Stomach smooth muscle (tissue), 2 donors: ENCODE measurements at regions not wholly inside any gene's neighbourhood (a gene's known extent, or its start where the extent isn't known, plus 50 kb on each side); places are given as distances from the start of the nearest gene placed in this dataset.

Source experiments
- H3K27ac ChIP-seq: one replicate; pipeline ENCODE4 v1.7.0; 2013; ENCODE audit warnings: mild to moderate bottlenecking, low read length, inconsistent platforms
- H3K27me3 ChIP-seq, 2 donors: one replicate each; pipeline ENCODE4 v1.7.0; 2013; ENCODE audit warnings: low read length in 2 of 2; ENCODE audit not compliant: insufficient read depth in 2 of 2, control insufficient read depth in 1 of 2
- H3K36me3 ChIP-seq, 2 donors: one replicate each; pipeline ENCODE4 v1.7.0; 2013; ENCODE audit warnings: low read length in 2 of 2; ENCODE audit not compliant: control insufficient read depth in 2 of 2, insufficient read depth in 2 of 2
- H3K4me1 ChIP-seq: one replicate; pipeline ENCODE4 v1.7.0; 2013; ENCODE audit warnings: low read length; ENCODE audit not compliant: control insufficient read depth, insufficient read depth
- H3K4me3 ChIP-seq, 2 donors: one replicate each; pipeline ENCODE4 v1.7.0; 2013; ENCODE audit warnings: low read length in 2 of 2
- H3K9ac ChIP-seq, 2 donors: one replicate each; pipeline ENCODE4 v1.7.0; 2013; ENCODE audit warnings: low read length in 2 of 2, mild to moderate bottlenecking in 1 of 2
- H3K9me3 ChIP-seq, 2 donors: one replicate each; pipeline ENCODE4 v1.7.0; 2013; ENCODE audit warnings: low read length in 2 of 2; ENCODE audit not compliant: control insufficient read depth in 2 of 2
- donor health status: healthy.
- donor health status: Pancreatic carcinoma.

DNA sequence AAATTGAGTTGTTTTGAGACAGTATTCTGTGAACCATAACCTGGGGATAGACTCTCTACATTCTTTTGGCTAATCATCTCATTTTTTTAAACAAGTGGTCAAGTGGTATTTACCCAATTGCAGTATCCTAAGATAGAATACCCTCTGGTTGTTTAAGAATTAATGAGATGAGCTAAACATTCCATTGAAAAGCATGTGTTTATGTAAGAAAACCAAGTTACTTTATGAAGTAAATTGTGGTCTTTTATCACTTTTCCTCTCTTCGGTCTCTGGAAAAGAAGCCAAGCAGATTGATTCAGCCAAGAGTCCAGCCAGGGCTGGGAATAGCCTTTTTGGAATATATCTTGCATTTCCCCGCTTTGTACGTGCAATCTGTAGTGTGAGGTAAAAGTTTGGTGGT lies 185.7 kb upstream of the TOPAZ1 start:
- H3K27me3 ChIP-seq: peaks cover 24 to 30% of the 10 kb centered on the region in 2 donors
- H3K27ac ChIP-seq: no peak overlapping the region
- H3K9me3 ChIP-seq: peaks cover 0 to 2% of the 10 kb centered on the region in 2 donors
- no peaks in the 10 kb centered on the region for H3K36me3 ChIP-seq
- H3K9ac ChIP-seq: no peak overlapping the region
- H3K4me1 ChIP-seq: no peaks in the 10 kb centered on the region
- H3K4me3 ChIP-seq: no peak overlapping the region

DNA sequence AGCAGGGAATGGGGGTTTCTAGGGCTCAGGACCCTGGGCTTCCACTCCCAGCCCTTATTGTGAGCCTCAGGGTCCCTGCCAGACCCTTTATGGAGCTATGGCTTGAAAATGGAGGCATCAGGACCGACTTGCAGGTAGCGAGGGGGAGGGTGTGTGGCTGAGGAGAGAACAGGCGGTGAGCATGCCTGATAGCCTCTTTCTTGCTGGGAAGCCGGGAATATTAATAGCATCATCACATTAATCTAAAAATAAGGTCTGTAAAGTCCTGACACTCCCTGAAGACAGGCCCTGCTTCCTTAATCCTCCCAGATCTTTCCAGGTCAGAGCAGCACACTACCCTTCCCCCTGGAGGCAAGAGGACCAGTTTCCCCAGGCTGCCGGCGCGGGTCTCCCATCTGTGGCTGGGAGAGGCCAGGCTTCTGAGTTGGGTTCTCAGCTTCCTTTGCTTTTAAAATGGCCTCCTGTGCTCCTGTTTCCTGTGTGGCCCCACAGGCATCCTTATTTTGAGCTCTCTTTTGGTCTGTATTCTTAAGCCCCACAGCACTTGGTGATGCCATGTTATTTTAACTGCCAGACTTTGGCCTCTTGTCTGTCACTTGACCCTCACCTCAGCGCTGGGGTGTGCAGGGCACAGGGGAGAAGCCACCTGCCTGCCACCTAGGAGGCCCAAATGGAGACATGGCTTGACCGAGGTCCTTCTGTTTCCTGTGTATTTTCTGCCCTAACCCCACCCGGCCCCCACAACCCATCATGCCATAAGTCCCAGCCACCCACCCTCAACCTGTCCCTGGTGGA lies 185.0 kb upstream of the TOPAZ1 start:
- Histone ChIP-seq H3K4me3 (no peak overlapping the region), H3K9ac (no peak overlapping the region), H3K36me3 (no peaks in the 10 kb centered on the region), H3K4me1 (no peaks in the 10 kb centered on the region), H3K27me3 (peaks cover 21 to 30% of the 10 kb centered on the region in 2 donors), H3K27ac (no peak overlapping the region), H3K9me3 (no peaks in the 10 kb centered on the region)

DNA sequence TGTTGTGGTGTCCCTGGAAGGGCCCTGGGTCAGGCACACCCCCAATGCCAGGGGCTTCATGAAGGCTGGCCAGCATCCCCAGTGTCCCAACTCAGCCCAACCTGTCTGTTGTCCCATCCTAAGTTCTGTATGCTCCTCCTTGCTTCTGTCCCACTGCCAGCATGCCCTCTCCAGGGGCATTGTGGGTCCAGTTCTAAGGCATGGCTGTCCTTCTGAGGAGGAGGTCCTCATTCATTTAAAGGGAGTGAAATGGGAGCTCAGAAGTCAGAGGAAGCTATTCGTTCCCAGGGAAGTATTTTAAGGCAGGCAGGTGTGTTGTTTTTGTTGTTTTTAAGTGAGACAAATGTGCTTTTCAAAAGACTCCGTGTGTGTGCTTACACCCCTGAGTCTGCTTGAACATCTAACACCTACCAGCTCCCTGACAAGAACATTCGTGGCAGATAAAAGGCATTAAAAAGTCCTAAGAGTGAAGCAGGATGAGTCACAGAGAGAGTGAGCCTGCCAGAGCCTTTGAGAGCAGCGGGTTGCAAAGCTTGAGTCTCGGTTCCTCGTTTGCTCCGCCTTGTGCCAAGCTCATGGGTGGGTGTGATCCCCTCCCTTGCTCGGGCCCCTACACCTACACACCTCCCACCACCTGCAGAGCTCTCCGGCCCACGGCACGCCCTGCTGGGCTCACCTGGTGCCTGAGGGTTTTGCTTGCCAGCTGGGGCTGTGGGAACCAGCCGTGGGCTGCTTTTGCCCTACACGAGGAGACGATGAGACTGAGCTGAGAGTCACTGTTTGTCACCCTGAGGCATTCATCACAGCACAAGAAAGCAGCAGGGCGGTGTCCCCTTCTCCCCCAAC lies 183.4 kb upstream of the TOPAZ1 start:
- H3K36me3 ChIP-seq: no peaks in the 10 kb centered on the region

DNA sequence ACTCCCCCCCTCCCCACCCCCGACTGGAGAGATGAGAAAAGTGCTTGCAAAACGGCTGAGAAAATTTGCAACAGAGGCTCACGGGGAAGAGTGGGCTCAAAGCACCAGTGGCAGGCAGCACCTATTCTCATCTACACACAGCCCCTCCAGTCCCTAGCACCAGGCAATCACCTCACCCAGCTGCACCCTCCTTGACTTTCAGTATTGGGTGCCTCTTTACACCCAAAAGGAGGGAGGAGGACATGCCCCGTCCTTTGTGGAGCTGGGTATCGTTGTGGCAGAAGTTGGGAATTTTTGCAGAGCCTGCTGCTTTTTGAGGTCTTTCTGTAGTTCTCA lies 182.8 kb upstream of the TOPAZ1 start:
- H3K9ac ChIP-seq: no peak overlapping the region
- no peak overlapping the region for H3K4me3 ChIP-seq
- H3K27me3 ChIP-seq: peaks cover 21 to 24% of the 10 kb centered on the region in 2 donors
- H3K4me1 ChIP-seq: no peaks in the 10 kb centered on the region
- H3K9me3 ChIP-seq: no peaks in the 10 kb centered on the region
- H3K36me3 ChIP-seq: no peaks in the 10 kb centered on the region
- H3K27ac ChIP-seq: no peak overlapping the region

More for the DNA sequence above, 183.4 kb upstream of the TOPAZ1 start:
- Histone ChIP-seq H3K4me3 (no peak overlapping the region), H3K9me3 (no peaks in the 10 kb centered on the region), H3K9ac (no peak overlapping the region), H3K4me1 (no peaks in the 10 kb centered on the region), H3K27ac (no peak overlapping the region), H3K27me3 (peaks cover 21 to 26% of the 10 kb centered on the region in 2 donors)

DNA sequence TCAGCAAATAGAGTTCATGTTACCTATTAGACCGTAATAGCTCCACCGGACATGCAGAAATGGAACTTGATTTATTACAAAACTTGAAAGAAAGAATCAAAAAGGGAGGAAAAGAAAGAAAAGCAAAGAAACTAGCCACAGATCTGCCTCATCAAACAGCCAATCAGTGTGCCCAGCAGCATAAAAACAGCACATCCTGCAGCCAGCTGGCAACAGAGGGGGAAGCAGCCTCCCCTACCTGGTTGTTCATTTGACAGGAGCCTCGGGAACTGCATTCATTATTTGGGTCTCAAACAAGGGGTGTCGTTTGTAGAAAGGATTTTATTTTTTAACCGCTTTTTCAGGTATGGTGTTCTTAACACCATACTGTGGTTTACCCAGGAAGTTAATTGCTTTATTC lies 181.5 kb upstream of the TOPAZ1 start:
- no peaks in the 10 kb centered on the region for H3K9me3 ChIP-seq
- no peaks in the 10 kb centered on the region for H3K4me1 ChIP-seq
- H3K27me3 ChIP-seq: peaks cover 21 to 24% of the 10 kb centered on the region in 2 donors
- no peak overlapping the region for H3K27ac ChIP-seq
- H3K4me3 ChIP-seq: no peak overlapping the region
- no peaks in the 10 kb centered on the region for H3K36me3 ChIP-seq
- no peak overlapping the region for H3K9ac ChIP-seq

DNA sequence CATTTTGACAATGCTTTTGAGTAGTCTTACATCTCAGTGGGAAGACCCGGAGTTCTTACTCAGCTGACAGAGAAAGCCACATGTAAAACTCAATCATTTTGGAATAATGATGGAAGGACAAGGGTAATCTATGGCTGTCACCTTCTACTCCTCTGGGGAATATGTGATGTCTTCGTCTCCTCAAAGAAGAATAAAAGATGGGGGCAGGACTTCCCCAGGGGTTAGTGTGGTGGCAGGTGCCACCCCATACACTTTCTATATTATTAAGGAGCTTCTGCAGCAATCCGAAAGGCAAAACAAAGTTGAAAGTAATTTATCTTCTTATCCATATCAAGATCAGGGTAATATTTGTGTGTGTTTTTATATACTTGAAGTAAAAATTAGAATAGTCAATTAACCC lies 180.4 kb upstream of the TOPAZ1 start:
- no peak overlapping the region for H3K4me3 ChIP-seq
- no peaks in the 10 kb centered on the region for H3K36me3 ChIP-seq
- no peak overlapping the region for H3K9ac ChIP-seq
- H3K4me1 ChIP-seq: no peaks in the 10 kb centered on the region
- H3K27me3 ChIP-seq: peaks cover 21 to 24% of the 10 kb centered on the region in 2 donors
- H3K9me3 ChIP-seq: no peaks in the 10 kb centered on the region
- H3K27ac ChIP-seq: no peak overlapping the region

DNA sequence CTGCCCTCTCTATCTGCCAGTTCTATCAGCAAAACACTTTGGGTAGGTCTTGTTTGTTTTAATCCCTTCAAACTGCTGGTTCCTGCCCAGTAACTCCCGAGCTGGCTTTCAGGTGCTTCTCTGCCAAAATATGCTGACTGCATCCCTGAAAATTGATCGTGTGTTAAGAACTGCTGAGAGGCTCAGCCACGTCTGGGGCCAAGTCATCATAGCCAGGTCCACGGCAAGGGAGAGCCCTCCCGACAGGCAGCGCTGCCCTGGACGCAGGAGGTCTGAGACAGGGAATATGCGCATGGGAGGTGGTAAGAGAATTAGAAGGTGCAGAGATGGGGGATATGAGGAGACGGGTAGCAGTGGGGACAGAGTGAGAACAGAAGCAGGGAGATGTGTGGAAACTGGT lies 179.7 kb upstream of the TOPAZ1 start:
- H3K9me3 ChIP-seq: no peaks in the 10 kb centered on the region
- H3K36me3 ChIP-seq: no peaks in the 10 kb centered on the region
- H3K9ac ChIP-seq: no peak overlapping the region
- H3K27ac ChIP-seq: no peak overlapping the region
- H3K27me3 ChIP-seq: peaks cover 21% of the 10 kb centered on the region in 2 donors
- no peaks in the 10 kb centered on the region for H3K4me1 ChIP-seq
- H3K4me3 ChIP-seq: no peak overlapping the region

DNA sequence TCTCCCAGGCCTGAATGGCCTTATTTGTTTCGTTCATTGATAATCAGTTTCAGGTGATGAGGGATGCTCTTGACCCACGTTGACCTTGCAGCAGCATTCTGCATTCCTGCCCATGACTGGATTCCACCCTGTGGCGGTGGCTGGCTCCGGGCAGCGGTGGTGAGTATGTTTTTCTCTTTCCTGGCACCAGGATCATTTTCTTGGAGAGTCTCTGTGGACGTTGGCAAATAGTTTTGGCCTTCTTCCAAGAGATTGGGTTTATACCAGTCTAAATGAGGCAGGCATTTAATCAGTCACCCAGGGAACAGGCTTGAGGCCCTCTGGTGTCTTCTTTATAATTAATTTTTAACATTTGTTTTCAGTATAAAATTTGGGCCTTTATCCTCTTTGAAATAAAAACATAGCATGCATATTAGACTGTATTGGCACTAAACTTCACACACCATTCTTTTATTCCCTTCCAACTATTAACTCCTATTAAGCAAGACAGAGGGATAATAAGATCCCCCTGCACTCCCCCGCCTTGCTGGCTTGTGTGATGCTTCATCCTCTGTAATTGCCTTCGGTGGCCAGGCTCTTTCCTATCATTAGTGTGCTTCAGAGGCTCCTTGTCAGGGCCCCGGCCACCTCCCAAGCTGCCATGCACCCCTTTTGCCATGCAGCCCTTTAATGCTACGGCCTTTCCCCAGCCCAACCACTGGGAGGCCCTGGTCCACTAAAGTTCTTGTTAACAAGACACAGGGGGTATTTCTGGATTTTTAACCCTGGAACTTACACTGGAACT lies 176.2 kb upstream of the TOPAZ1 start:
- no peaks in the 10 kb centered on the region for H3K9me3 ChIP-seq
- peaks cover 3 to 6% of the 10 kb centered on the region in 2 donors for H3K27me3 ChIP-seq
- H3K9ac ChIP-seq: no peak overlapping the region
- no peak overlapping the region for H3K4me3 ChIP-seq
- no peaks in the 10 kb centered on the region for H3K4me1 ChIP-seq
- H3K36me3 ChIP-seq: no peaks in the 10 kb centered on the region
- H3K27ac ChIP-seq: no peak overlapping the region

DNA sequence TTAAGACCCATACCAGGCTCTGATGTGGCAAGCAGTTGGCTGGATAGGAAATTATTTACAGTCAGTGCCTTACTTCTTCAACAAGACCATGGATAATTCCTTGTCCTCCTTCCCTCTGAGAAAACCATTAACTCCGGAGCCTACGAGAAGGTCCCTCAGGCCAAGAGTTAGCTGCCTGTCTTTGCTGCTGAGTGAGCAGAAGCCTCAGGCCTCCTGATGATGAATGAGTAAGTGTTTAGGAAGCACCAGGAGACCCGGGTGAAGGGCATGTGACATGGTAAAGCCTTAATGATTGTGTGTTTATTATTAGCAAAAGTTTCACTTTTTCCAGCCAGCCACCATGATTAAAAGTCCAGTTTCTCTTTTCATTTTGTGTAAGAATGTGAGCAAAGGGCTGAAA lies 174.9 kb upstream of the TOPAZ1 start:
- no peak overlapping the region for H3K27ac ChIP-seq
- no peaks in the 10 kb centered on the region for H3K4me1 ChIP-seq
- no peak overlapping the region for H3K9ac ChIP-seq
- no peaks in the 10 kb centered on the region for H3K36me3 ChIP-seq
- no peaks in the 10 kb centered on the region for H3K27me3 ChIP-seq
- no peaks in the 10 kb centered on the region for H3K9me3 ChIP-seq
- no peak overlapping the region for H3K4me3 ChIP-seq

DNA sequence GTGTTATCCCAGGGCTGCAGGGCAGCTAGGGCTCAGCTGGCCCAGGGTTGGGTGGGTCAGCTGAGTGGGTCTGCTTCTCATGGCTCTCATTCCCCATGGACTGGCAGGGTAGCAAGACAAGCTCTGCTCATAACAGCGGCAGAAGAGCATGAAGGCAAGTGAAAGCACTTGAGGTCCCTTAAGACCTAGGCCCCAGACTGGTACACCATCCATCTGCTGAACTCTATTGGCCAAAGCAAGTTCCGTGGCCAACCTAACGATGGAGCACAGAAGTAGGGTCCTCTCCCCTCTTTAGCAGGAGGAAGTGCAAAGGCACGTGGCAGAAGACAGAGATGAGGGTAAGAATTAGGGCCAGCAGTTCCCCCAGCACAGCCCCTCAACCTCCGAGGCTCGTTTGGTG lies 174.3 kb upstream of the TOPAZ1 start:
- Histone ChIP-seq H3K9ac (no peak overlapping the region), H3K27me3 (peaks cover 0 to 2% of the 10 kb centered on the region in 2 donors), H3K27ac (no peak overlapping the region), H3K9me3 (no peaks in the 10 kb centered on the region), H3K4me1 (no peaks in the 10 kb centered on the region), H3K4me3 (no peak overlapping the region), H3K36me3 (no peaks in the 10 kb centered on the region)
